ENCODE measurements at regions not wholly inside any gene's neighbourhood (a gene's known extent, or its start where the extent isn't known, plus 50 kb on each side); places are given as distances from the start of the nearest gene placed in this dataset.

DNA sequence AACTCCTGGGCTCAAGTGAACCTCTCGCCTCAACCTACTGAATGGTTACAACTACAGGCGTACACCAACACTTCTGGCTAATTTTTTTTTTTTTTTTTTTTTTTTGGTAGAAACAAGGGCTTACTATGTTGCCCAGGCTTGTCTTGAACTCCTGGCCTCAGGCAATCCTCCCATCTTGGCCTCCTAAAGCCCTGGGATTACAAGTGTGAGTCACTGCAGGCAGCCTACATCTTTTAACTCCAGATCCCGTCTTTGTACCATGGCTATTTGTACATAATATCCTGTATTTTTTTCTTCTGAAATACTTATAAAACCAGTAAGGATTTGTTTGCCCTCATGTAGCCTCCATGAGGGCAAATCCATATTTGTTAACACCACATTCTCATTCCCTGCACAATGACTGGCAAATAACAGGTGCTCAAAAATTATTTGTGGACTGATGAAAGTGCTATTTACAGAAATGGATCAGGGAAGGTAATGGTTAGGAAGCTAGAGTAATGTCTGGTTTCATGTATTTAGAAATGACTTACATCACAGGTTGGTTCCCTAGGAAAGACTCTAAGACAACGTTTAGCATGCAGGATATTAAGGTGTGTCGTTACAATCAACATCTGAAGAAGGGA, 51.9 kb upstream of the POU5F2 start:
- TF ChIP-seq EZH2 (IDR thresholded peaks at IDR 0.05; ENCODE audit: low read depth, unreplicated experiment) (no peak), EZH2phosphoT487 (IDR thresholded peaks at IDR 0.05; ENCODE audit: unreplicated experiment) (no peak), POLR2AphosphoS5 (IDR thresholded peaks at IDR 0.05; ENCODE audit: low read depth) (no peak), NANOG (IDR thresholded peaks at IDR 0.05; ENCODE audit: borderline replicate concordance) (no peak), CREB1 (CRISPR knock-in tag; IDR thresholded peaks at IDR 0.05; ENCODE audit: low read depth) (no peak), ZNF331 (CRISPR knock-in tag; IDR thresholded peaks at IDR 0.05; ENCODE audit: low read depth) (no peak), JUNB (IDR thresholded peaks at IDR 0.05; ENCODE audit: unreplicated experiment) (no peak)
- TF ChIP-seq, protein P1, sequence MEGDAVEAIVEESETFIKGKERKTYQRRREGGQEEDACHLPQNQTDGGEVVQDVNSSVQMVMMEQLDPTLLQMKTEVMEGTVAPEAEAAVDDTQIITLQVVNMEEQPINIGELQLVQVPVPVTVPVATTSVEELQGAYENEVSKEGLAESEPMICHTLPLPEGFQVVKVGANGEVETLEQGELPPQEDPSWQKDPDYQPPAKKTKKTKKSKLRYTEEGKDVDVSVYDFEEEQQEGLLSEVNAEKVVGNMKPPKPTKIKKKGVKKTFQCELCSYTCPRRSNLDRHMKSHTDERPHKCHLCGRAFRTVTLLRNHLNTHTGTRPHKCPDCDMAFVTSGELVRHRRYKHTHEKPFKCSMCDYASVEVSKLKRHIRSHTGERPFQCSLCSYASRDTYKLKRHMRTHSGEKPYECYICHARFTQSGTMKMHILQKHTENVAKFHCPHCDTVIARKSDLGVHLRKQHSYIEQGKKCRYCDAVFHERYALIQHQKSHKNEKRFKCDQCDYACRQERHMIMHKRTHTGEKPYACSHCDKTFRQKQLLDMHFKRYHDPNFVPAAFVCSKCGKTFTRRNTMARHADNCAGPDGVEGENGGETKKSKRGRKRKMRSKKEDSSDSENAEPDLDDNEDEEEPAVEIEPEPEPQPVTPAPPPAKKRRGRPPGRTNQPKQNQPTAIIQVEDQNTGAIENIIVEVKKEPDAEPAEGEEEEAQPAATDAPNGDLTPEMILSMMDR (conservative IDR thresholded peaks at IDR 0.05; ENCODE audit: low read depth in 2 of 2), result no peak
- TF ChIP-seq, protein P2, sequence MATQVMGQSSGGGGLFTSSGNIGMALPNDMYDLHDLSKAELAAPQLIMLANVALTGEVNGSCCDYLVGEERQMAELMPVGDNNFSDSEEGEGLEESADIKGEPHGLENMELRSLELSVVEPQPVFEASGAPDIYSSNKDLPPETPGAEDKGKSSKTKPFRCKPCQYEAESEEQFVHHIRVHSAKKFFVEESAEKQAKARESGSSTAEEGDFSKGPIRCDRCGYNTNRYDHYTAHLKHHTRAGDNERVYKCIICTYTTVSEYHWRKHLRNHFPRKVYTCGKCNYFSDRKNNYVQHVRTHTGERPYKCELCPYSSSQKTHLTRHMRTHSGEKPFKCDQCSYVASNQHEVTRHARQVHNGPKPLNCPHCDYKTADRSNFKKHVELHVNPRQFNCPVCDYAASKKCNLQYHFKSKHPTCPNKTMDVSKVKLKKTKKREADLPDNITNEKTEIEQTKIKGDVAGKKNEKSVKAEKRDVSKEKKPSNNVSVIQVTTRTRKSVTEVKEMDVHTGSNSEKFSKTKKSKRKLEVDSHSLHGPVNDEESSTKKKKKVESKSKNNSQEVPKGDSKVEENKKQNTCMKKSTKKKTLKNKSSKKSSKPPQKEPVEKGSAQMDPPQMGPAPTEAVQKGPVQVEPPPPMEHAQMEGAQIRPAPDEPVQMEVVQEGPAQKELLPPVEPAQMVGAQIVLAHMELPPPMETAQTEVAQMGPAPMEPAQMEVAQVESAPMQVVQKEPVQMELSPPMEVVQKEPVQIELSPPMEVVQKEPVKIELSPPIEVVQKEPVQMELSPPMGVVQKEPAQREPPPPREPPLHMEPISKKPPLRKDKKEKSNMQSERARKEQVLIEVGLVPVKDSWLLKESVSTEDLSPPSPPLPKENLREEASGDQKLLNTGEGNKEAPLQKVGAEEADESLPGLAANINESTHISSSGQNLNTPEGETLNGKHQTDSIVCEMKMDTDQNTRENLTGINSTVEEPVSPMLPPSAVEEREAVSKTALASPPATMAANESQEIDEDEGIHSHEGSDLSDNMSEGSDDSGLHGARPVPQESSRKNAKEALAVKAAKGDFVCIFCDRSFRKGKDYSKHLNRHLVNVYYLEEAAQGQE (IDR thresholded peaks at IDR 0.05; ENCODE audit: unreplicated experiment), result no peak
